ENCODE measurements at regions not wholly inside any gene's neighbourhood (a gene's known extent, or its start where the extent isn't known, plus 50 kb on each side); places are given as distances from the start of the nearest gene placed in this dataset.

DNA sequence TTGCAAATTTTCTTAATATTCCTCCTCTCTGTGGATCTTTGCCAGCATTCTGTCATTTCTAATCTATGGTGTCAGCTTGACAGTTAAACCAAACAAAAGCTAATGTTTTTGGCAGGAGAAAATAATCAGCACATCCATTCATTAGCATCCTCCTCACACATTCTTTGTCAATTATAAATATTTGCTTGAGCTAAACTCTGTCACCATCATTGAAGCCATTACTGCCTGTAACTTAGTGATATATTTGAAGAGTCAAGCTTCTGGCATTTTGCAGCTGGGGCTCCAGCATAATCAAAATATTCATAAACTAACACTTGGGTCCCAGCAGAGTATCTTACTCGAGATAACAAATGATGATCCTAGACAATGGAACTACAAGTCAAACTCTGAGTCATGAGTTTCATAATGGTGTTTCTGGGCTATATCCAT, 126.1 kb downstream of the EIF4E start:
- no peak overlapping the region for H3K27ac ChIP-seq
- TF ChIP-seq ZFX (IDR thresholded peaks at IDR 0.05; ENCODE audit: borderline replicate concordance): no peak
- TF ChIP-seq, protein P1, sequence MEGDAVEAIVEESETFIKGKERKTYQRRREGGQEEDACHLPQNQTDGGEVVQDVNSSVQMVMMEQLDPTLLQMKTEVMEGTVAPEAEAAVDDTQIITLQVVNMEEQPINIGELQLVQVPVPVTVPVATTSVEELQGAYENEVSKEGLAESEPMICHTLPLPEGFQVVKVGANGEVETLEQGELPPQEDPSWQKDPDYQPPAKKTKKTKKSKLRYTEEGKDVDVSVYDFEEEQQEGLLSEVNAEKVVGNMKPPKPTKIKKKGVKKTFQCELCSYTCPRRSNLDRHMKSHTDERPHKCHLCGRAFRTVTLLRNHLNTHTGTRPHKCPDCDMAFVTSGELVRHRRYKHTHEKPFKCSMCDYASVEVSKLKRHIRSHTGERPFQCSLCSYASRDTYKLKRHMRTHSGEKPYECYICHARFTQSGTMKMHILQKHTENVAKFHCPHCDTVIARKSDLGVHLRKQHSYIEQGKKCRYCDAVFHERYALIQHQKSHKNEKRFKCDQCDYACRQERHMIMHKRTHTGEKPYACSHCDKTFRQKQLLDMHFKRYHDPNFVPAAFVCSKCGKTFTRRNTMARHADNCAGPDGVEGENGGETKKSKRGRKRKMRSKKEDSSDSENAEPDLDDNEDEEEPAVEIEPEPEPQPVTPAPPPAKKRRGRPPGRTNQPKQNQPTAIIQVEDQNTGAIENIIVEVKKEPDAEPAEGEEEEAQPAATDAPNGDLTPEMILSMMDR (IDR thresholded peaks at IDR 0.05): no peak

DNA sequence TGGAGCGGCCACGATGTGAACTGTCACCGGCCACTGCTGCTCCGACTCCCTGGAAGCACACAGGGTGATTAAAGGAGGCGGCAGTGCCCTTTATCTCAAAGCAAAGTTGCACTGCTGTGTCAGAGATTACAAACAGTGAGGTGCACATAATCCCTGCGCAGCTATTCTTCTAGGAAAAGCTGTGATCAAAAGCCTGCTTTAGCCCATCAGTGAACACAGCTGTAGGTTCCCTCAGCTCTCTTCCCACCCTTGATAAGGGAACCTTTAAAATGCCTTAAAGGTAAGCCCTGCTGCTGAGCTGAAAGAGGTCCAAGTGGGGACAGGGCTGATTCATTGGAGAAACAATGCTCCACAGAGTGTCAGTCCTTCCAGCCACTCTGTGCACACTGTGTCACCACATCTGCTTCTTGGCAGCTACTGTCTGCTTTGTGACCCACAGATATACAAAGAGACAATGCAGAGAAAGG, 127.6 kb downstream of the EIF4E start:
- H3K27ac ChIP-seq: no peak overlapping the region
- TF ChIP-seq ZFX (IDR thresholded peaks at IDR 0.05; ENCODE audit: borderline replicate concordance): no peak
- TF ChIP-seq, protein P1 (IDR thresholded peaks at IDR 0.05): no peak

DNA sequence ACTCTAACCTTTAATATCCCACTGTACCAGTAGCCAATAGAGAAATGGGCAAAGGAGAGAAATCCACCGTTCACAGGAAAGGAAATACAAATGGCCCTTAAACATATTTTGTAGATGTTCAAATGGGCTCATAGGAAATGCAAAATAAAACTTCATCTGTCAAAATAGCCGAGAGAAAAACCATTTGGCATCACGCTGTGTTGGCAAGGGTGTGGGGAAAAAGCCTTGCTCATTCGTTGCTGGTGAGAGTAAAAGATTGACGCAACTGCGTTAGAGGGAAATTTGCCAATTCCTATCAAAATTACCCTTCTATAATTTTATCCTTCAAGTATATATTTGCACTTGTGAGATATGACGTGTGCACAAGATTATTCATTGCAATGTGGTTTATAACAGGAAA, 131.9 kb downstream of the EIF4E start:
- no peak overlapping the region for H3K27ac ChIP-seq
- no peak for TF ChIP-seq ZFX (IDR thresholded peaks at IDR 0.05; ENCODE audit: borderline replicate concordance)
- TF ChIP-seq, protein P1 (IDR thresholded peaks at IDR 0.05): no peak

DNA sequence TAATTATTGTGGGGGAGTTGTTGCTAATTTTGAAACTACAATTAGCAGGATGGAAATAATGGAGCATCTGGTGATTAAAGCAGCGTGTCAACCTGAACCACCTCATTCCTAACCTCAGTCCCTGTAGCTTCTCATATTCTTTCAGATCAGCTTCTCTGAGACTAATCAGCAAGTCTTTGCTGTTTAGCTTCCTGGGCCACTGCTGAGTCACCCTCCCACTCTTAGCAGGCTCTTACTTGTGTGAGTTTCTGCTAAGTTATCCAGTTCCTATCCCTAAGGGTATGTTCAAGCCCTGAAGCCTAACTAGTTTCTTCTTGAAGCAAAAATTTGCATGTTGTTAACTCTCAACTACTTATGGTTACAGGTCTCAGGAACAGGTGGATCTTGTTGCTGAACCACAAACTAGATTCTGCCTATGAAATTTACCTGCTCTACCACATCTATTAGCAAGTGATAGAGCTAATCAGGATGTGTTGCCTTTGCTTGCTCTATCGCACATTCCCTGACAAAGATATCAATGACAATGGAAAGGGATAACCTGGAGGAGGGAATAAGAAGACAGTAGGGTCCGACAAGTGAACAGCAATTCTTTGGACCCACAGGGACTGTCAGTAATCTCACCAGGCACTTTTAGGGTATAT, 134.2 kb downstream of the EIF4E start:
- TF ChIP-seq, protein P1 (IDR thresholded peaks at IDR 0.05): no peak
- TF ChIP-seq ZFX (IDR thresholded peaks at IDR 0.05; ENCODE audit: borderline replicate concordance): no peak
- H3K27ac ChIP-seq: no peak overlapping the region

DNA sequence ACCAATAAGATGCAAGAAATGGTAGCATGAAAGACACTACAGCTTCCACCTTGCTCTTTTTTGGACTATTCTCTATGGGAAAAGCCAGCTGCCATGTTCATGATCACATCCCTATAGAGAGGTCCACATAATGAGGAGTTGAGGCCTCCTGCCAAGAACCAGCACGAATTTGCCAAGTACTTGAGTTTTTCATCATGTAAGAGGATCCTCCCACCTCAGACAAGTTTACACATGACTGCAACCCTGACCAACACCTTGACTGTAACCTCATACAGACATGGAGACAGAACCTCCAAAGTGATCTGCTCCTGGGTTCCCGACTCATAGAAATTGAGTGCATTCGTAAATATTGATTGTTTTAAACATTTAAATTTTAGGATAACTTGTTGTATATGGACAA, 135.2 kb upstream of the TSPAN5 start:
- no peak overlapping the region for H3K27ac ChIP-seq

DNA sequence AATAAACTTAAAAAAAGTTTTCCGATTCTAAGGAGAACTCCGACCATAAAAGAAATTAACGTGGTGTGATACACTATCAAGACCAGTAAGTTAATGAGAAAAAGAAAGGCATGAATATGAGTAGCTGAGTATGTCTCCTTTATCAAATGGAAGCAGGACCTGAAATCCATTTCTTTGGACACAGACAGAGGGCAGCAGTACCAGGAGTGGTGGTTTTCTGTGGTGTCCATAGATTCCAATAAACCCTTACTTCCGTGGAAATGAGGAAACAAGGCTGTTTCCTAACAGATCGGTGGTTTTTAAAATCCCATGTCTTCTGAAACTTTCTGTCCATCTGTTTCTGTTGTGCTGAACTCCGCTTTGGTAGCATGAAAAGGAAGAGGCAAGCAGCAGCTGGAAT, 128.5 kb upstream of the TSPAN5 start:
- H3K27ac ChIP-seq: no peak overlapping the region
- TF ChIP-seq, protein P1 (IDR thresholded peaks at IDR 0.05): peak; percentile 26; the same call in 1 of the 2 replicates
- TF ChIP-seq ZFX (IDR thresholded peaks at IDR 0.05; ENCODE audit: borderline replicate concordance): no peak

More for the DNA sequence above, 135.2 kb upstream of the TSPAN5 start:
- TF ChIP-seq, protein P1 (IDR thresholded peaks at IDR 0.05): no peak
- no peak for TF ChIP-seq ZFX (IDR thresholded peaks at IDR 0.05; ENCODE audit: borderline replicate concordance)

DNA sequence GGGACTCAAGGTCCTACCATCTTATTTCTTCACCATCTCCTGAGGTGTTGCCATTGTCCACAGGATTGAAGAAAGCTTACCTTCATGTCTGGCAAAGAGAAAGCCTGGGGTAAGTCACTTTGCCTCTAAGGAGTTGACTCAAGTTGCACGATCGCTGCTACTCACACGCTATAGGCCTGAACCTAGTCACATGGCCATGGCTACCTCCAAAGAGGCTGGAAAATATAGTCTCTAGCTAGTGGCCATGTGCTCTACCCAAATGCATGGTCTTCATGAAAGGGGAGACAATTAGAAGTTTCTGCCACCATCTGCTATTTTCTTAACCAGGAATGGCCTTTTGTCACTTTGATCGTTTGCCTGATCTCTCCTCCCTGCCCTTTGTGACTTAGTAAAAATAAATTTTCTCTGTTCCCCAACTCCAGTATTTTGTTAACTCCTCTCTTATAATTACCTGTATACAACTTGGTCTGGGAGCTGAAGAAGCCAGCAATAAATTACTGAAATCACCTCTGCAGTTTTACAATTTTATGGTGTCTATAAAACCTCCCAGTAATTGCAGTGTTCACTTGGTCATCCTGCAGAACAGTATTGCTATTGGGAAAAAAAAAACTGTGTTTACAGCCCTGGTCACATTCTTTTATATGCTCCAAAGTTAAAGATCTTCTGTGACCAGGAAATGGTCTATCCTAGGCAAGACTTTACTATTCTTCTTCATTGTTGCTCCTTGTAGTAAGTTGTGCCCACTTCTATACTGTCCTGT, 126.7 kb upstream of the TSPAN5 start:
- H3K27ac ChIP-seq: no peak overlapping the region
- TF ChIP-seq, protein P1 (IDR thresholded peaks at IDR 0.05): no peak
- TF ChIP-seq ZFX (IDR thresholded peaks at IDR 0.05; ENCODE audit: borderline replicate concordance): no peak
